Fibroblast of mammary gland (primary cell): ENCODE measurements at regions not wholly inside any gene's neighbourhood (a gene's known extent, or its start where the extent isn't known, plus 50 kb on each side); places are given as distances from the start of the nearest gene placed in this dataset.
"Not testable (repeated sequence)": the region's sequence is repeated elsewhere in the genome, so short reads cannot be mapped to it uniquely, and the experiment has no call there.

ENCODE experiments used
- DNase-seq: peaks from one replicate; pipeline ENCODE4 v3.0.0-alpha.2; 2010; ENCODE audit warnings: low read depth
- H3K4me3 ChIP-seq: 2 replicates; pipeline ENCODE4 v1.5.1; 2011; ENCODE audit warnings: low read depth, mild to moderate bottlenecking, low read length, moderate library complexity; ENCODE audit not compliant: control insufficient read depth

- DNase-seq, result peak; percentile 20
- not testable (repeated sequence) for H3K4me3 ChIP-seq
These were observed 59.7 kb downstream of the RNU2-63P start for GRCh38 chr2:87956613-87957012.

DNA sequence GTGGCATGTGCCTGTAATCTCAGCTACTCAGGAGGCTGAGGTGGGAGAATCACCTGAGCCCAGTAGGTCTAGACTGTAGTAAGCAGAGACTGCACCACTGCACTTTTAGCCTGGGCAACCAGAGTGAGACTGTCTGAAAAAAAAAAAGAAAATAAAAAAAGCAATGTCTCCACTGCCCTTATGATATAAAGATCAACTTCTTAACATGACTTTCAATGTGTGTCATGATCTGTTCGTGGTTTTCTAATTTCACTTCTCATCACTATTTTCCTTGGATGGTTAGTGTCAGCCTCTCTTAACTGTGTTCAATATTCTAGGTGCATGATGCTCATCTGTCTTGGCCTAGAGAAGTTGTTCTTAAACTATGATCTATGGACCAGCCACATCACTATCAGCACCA is 67.3 kb downstream of the RNU2-63P start:
- DNase-seq, H3K4me3 ChIP-seq: not testable (repeated sequence)

DNA sequence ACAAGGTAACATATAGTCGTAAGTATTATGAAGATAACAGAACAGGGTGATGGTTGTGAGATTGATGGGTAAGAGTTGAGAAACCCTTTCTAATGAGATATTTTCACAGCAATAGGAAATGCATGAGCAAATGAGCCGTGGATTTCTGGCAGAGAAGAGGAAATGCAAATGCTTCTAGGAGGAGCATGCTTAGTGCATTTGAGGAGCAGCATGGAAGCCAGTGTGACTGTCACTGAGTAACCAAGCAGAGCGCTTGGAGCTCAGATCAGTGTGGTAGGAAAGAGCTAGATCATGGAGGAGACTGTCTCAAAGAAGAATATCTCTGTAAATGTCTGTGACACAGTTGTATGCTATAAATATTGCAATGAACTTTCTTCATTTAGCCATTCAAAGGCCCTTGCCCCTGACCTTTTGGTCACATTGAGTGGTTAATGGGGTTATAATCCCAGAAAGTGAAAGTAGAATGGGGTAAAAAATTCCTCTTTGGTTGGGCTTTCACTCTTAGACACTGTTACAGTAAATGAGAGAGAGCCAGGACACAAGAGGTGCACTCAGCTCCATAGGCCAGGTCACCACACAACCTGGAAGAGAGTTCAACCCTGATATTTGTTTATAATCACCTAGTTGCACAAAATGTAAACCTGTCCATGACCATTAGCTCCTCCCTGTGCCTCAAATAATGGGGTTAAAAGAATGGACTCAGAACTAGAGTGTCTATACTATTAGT is 69.5 kb downstream of the RNU2-63P start:
- not testable (repeated sequence) for H3K4me3 ChIP-seq, DNase-seq

DNA sequence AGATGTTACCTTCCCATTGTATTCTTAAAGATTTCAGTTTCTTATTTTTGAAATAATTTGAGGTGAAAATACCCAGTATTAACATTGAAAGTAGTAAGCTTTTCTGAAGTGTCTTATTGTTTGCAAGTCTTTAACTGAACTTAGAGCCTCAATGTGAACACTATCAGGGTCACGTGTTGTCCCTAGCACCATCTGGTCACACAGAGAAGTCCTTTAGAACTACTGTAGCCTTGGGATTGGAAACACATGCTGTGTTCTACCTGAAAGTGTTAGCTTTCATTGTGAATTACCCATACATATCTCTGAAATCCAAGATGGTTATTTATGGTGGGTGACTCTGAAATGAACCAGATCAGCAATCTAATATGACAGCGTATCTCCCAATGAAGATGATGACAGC is 77.0 kb downstream of the RNU2-63P start:
- not testable (repeated sequence) for DNase-seq, H3K4me3 ChIP-seq

DNA sequence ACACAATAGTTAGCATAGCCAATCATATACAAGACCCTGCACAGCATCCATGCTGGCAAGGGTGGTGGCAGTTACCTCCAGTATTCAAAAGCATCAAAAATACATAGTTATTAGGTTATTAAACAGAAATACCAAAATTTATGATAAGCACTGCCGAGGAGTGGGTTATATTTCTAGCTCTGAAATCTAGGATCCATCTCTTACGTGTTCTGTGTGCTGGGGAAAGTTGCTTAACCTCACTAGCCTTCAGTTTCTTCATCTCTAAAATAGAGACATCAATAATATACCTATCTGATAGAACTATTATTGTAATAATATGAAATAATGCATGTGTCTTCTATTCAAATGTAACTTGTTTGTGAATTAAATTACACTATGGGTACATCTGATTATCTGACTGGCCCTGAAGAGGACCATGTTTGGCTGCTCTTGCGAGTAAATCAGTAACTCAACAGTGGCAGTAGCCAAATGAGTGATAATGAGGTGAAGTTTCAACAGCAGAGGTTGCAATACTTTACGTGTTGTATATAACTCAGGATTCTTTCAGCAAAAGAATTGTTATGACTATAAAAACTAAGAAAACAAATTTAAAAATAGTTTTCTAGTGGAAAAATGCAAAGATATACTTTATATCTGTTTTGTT is 93.5 kb upstream of the RGPD2 start:
- DNase-seq, H3K4me3 ChIP-seq: not testable (repeated sequence)

DNA sequence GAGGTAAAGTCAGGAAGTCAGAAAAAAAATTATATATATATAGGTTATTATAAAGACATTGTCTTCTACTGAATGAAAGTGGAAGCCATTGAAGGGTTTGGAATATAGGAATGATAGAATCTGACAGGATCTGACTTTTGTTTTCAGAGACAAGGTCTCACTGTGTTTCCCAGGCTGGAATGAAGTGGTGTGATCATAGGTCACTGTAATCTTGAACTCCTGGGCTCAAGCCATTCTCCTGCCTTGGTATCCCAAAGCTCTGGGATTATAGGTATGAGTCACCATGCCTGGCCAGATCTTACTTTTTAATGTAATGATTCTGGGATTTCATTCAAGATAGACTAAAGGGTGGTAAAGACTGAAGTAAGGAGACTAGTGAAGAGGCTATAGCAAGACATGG is 91.6 kb upstream of the RGPD2 start:
- H3K4me3 ChIP-seq, DNase-seq: not testable (repeated sequence)

DNA sequence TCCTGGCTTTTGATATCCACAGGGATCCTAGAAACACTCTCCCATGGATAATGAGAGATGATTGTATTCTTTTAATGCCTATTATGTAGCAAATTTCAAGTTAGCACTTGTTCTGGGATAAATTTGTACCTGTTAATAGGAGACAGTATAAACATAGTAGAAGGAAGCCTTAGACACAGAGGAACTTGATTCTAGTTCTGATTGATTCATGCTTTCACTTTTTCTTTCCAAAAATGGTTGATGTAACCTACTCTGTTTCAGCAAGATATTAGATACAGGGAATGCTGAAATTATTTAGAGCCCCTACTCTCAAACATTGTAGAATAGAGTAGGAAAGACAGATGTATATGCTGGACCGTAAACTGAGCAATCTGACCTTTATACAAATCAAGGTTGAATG is 85.3 kb upstream of the RGPD2 start:
- not testable (repeated sequence) for H3K4me3 ChIP-seq

GRCh38 chr2:87909042-87909441 is 83.4 kb upstream of the RGPD2 start:
- DNase-seq, H3K4me3 ChIP-seq: not testable (repeated sequence)

More for the DNA sequence above, 85.3 kb upstream of the RGPD2 start:
- DNase-seq, result not testable (repeated sequence)

DNA sequence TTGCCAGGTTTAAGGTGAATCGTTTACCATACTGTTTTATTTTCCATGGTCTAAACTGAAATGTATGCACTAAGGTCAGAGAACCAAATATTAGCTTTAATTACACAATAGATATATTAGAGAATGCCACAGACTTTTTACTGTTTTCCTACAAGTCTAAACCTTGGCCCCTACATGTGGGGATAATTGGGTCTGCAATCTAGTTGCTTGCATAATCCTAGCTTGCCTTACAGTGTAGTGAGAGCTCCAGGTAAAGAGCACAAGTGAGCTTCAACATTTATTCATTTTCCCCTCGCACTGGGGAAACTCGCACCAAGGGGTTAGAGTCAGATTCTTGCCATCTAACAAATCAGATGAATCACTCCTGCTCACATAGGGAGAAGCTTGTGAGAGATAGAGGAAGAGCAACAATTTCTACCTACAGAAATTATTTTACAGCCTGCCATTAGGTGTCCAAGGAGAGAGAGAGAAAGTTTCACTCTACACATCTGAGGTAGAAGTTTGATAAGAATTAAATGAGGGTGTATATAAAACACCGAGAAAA is 82.0 kb upstream of the RGPD2 start:
- not testable (repeated sequence) for DNase-seq, H3K4me3 ChIP-seq

- DNase-seq, result peak; percentile 75
- H3K4me3 ChIP-seq, result not testable (repeated sequence)
These were observed 77.9 kb upstream of the RGPD2 start for GRCh38 chr2:87903242-87904114.

DNA sequence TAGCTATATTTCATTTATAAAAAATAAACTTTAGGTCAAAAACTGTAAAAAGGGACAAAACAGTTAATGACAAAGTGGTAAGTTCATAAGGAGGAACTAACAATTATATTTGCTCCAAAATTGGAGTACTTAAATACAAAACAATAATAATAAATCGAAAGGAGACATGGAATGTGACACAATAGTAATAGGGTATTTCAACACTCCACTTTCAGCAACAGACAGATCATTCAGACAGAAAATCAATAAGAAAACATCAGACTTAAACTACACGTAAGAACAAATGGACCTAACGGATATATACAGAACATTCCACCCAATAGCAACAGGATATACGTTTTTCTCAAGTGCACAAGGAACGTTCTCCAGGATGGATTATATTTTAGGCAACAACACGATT is 58.1 kb upstream of the RGPD2 start:
- not testable (repeated sequence) for H3K4me3 ChIP-seq

More for the DNA sequence above, 58.1 kb upstream of the RGPD2 start:
- DNase-seq, result not testable (repeated sequence)
